ENCODE measurements at regions not wholly inside any gene's neighbourhood (a gene's known extent, or its start where the extent isn't known, plus 50 kb on each side); places are given as distances from the start of the nearest gene placed in this dataset.

- TF ChIP-seq POLR2AphosphoS5 (IDR thresholded peaks at IDR 0.05): no peak
- no peak for TF ChIP-seq CTCF (IDR thresholded peaks at IDR 0.05)
Measured at GRCh38 chr7:34343667-34344066, 314.4 kb upstream of the NPSR1 start.

Measured in prostate gland (tissue), 2 donors.